CD8-positive, alpha-beta memory T cell (primary cell): ENCODE measurements at regions not wholly inside any gene's neighbourhood (a gene's known extent, or its start where the extent isn't known, plus 50 kb on each side); places are given as distances from the start of the nearest gene placed in this dataset.

Experiments used
- CTCF ChIA-PET: fragments of 350-600 bp; sonication (Branson Sonifier 250); formaldehyde crosslinking; loops from one replicate; lab custom pipeline; 2021; ENCODE audit warnings: antibody characterized with exemption; lab: Charles Lee
- POLR2A ChIA-PET: fragments of 350-600 bp; sonication (Branson Sonifier 250); formaldehyde crosslinking; loops from one replicate; lab custom pipeline; 2021; ENCODE audit warnings: antibody characterized with exemption; lab: Charles Lee
- DNase-seq, 5 donors: peaks; one replicate each; pipeline versions ENCODE4 v3.0.0 to v3.0.0-alpha.2; 2020 to 2022; ENCODE audit warnings: mixed read lengths in 1 of 5
- H3K27ac ChIP-seq: one replicate; pipeline ENCODE4 v1.7.0; 2013; ENCODE audit warnings: low read depth, mild to moderate bottlenecking, low read length, moderate library complexity
- H3K27me3 ChIP-seq: 2 replicates; pipeline ENCODE4 v1.7.0; 2013; ENCODE audit warnings: low read length, mild to moderate bottlenecking; ENCODE audit not compliant: insufficient read depth, poor library complexity, severe bottlenecking
- H3K36me3 ChIP-seq: 2 replicates; pipeline ENCODE4 v1.7.0; 2013; ENCODE audit warnings: mild to moderate bottlenecking, low read length, moderate library complexity; ENCODE audit not compliant: insufficient read depth
- H3K4me1 ChIP-seq: 2 replicates; pipeline ENCODE4 v1.7.0; 2013; ENCODE audit warnings: mild to moderate bottlenecking, low read length, moderate library complexity; ENCODE audit not compliant: insufficient read depth
- H3K4me3 ChIP-seq: 2 replicates; pipeline ENCODE4 v1.7.0; 2013; ENCODE audit warnings: mild to moderate bottlenecking, low read length
- H3K9me3 ChIP-seq: 2 replicates; pipeline ENCODE4 v1.7.0; 2013; ENCODE audit warnings: mild to moderate bottlenecking, low read length
- H3K27ac Mint-ChIP-seq, 8 donors: one replicate each; pipeline ENCODE4 v1.8.0; 2020 to 2021; ENCODE audit warnings: mixed read lengths in 8 of 8, mild to moderate bottlenecking in 6 of 8, inconsistent platforms in 3 of 8, moderate library complexity in 3 of 8
- H3K27me3 Mint-ChIP-seq, 2 donors: one replicate each; pipeline ENCODE4 v1.8.0; 2020 to 2021; ENCODE audit warnings: mixed read lengths in 2 of 2, mild to moderate bottlenecking in 1 of 2, moderate library complexity in 1 of 2
- H3K36me3 Mint-ChIP-seq, 3 donors: one replicate each; pipeline ENCODE4 v1.8.0; 2020 to 2021; ENCODE audit warnings: mixed read lengths in 3 of 3, inconsistent platforms in 1 of 3, mild to moderate bottlenecking in 1 of 3
- H3K4me1 Mint-ChIP-seq, 3 donors: one replicate each; pipeline ENCODE4 v1.8.0; 2020 to 2021; ENCODE audit warnings: mixed read lengths in 3 of 3, inconsistent platforms in 1 of 3, mild to moderate bottlenecking in 1 of 3
- H3K4me3 Mint-ChIP-seq, 7 donors: one replicate each; pipeline ENCODE4 v1.8.0; 2020 to 2021; ENCODE audit warnings: mixed read lengths in 7 of 7, mild to moderate bottlenecking in 6 of 7, moderate library complexity in 4 of 7, inconsistent platforms in 2 of 7
- H3K9me3 Mint-ChIP-seq, 5 donors: one replicate each; pipeline ENCODE4 v1.8.0; 2020 to 2022; ENCODE audit warnings: mixed read lengths in 5 of 5, mild to moderate bottlenecking in 3 of 5, moderate library complexity in 2 of 5, inconsistent platforms in 1 of 5

DNA sequence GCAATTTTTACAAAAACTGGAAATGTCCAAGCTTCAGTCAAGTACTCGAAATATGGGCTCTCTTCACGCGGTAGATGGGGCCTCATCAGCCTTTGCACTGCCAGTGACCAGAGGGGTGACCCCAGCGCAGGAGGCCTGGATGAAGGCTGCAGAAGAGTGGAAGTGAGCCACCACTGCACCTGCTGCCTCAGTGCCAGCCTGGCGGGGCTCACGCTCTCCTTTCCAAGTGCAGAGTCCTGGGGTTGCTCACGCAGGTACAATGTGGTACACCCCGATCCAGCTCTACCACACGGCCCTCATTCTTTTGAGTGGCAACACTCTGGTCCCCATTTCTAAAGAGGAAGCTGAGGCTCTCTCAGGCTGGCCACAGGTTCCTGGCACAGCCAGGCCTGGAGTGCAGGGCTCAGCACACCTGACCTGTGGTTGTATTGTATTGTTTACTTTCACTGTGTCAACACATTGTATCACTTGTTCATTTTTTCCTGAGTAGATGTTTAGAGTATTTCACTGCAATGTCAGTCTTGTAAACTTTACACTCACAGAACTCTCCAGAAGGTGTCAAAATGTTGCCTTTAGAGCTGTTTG lies 97.3 kb upstream of the SOX1 start:
- no peak for DNase-seq
- Histone ChIP-seq H3K27ac (no peak overlapping the region), H3K4me1 (no peaks in the 10 kb centered on the region), H3K27me3 (no peaks in the 10 kb centered on the region), H3K4me3 (no peak overlapping the region), H3K9me3 (no peaks in the 10 kb centered on the region), H3K36me3 (no peaks in the 10 kb centered on the region)
- Mint-ChIP-seq H3K27ac (no peak overlapping the region), H3K36me3 (no peaks in the 10 kb centered on the region), H3K9me3 (peaks cover 0 to 2% (median 0%) of the 10 kb centered on the region in 5 donors), H3K4me3 (no peak overlapping the region), H3K4me1 (no peaks in the 10 kb centered on the region), H3K27me3 (peaks cover 6 to 12% of the 10 kb centered on the region in 2 donors)
- CTCF ChIA-PET, result no interaction called here
- POLR2A ChIA-PET, result no interaction called here

DNA sequence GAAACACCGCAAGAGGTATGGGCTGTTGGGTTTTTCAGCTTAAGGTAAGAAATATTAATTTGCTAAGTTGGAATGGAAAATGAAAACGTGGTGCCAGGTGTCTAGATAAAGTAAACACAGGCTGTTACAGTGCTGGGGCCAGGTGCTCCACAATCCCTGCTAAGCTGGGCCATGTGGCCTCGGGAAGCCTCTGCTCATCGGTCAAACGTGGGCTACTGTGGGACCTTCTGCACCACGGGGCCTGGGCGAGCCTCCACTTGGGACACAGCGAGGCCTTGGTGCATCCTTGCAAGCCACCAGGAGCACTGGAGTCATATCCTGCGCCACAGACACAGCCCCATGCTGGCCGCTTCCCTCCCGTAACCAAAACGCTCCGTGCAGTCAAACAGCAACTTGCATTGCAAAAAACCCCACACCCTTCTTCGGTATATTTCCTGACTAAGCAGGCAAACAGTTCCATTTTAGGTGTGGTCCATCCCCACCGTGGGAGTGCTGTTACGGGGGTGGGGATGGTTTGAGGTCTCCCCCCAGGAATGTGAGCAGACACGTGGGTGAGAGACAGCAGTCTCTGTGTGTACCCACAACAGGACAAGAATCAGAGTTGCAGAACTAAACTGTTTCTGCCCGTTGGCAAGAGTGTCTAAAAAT lies 96.3 kb upstream of the SOX1 start:
- no peak overlapping the region for H3K27ac ChIP-seq
- CTCF ChIA-PET, result no interaction called here

DNA sequence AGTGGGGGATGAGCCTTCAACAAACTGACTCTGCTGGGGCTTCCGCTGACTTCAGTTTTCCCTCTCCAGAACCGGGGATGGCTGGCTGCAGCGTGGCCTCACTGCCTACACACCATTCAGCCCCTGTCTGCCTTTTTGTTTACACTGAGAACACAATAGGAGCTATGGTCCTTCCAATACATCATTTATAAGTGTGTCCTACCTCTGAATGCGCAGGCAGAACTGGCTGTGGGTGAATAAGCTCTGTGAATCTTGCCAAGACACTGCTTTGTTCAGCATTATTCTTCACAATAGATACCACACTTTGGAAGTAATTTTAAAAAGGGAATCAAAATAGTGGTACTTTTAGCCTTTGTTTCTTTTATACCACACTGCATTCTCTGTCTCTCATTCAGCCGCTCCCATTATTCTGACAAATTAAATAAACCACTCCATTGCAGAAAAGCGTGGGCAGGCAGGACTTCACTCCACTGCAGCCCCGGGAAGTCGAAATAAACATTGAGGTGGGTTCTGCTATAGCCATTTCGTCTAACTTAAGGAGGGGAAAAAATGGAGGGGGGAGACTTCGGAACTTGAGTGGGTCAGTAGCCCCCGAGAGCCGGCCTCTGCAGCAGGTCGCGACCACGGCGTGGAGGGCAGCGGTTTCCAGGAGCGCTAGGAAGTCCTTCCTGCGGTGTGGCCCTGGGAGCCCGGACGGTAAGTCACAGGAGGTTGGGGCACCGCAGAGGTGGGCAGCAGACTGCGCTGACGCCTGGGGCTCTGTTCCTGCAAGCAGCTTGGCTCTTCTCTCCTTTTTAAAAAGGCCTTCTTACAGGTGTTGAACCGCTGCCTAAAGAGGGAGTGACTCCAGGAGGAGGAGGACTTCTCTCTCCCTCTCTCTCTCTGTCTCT lies 94.8 kb upstream of the SOX1 start:
- H3K9me3 ChIP-seq, result no peaks in the 10 kb centered on the region
- no peaks in the 10 kb centered on the region for H3K36me3 ChIP-seq
- H3K4me3 Mint-ChIP-seq, result no peak overlapping the region
- no peaks in the 10 kb centered on the region for H3K4me1 ChIP-seq
- no peaks in the 10 kb centered on the region for H3K27me3 ChIP-seq
- no peak overlapping the region for H3K27ac ChIP-seq
- peaks cover 6 to 12% of the 10 kb centered on the region in 2 donors for H3K27me3 Mint-ChIP-seq
- no peak overlapping the region for H3K27ac Mint-ChIP-seq
- H3K36me3 Mint-ChIP-seq, result no peaks in the 10 kb centered on the region
- H3K9me3 Mint-ChIP-seq, result peaks cover 0 to 2% (median 0%) of the 10 kb centered on the region in 5 donors
- DNase-seq, result no peak
- ChIA-PET CTCF (no interaction called here), POLR2A (no interaction called here)
- H3K4me3 ChIP-seq, result no peak overlapping the region
- no peaks in the 10 kb centered on the region for H3K4me1 Mint-ChIP-seq

More for the DNA sequence above, 96.3 kb upstream of the SOX1 start:
- no peak overlapping the region for H3K27ac Mint-ChIP-seq
- H3K4me1 ChIP-seq, result no peaks in the 10 kb centered on the region
- POLR2A ChIA-PET, result no interaction called here
- no peaks in the 10 kb centered on the region for H3K36me3 Mint-ChIP-seq
- peaks cover 0 to 2% (median 0%) of the 10 kb centered on the region in 5 donors for H3K9me3 Mint-ChIP-seq
- H3K27me3 Mint-ChIP-seq, result peaks cover 6 to 12% of the 10 kb centered on the region in 2 donors
- no peaks in the 10 kb centered on the region for H3K4me1 Mint-ChIP-seq
- DNase-seq, result no peak
- no peak overlapping the region for H3K4me3 ChIP-seq
- H3K36me3 ChIP-seq, result no peaks in the 10 kb centered on the region
- H3K9me3 ChIP-seq, result no peaks in the 10 kb centered on the region
- H3K4me3 Mint-ChIP-seq, result no peak overlapping the region
- H3K27me3 ChIP-seq, result no peaks in the 10 kb centered on the region

DNA sequence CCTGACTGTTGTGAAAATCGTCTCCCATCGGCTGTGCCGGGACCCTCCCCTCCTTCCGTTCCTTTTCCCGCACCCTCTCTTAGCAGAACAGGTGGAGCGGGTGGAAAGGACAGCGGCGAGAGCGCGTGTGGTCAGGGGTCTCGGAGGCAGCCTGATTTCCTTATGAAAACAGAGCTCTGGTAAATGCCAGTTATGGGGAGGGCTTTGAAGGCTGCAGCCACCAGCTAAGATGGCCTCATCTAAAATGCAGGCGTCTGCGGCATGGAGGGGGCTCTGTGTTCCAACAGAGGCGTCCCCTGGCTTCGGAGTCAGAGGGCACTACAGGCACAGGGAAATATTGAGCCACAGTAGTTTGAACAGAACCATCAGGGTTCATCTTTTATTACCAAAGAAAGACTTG lies 93.8 kb upstream of the SOX1 start:
- Histone ChIP-seq H3K36me3 (no peaks in the 10 kb centered on the region), H3K9me3 (no peaks in the 10 kb centered on the region), H3K27me3 (no peaks in the 10 kb centered on the region), H3K4me1 (no peaks in the 10 kb centered on the region), H3K27ac (no peak overlapping the region), H3K4me3 (no peak overlapping the region)
- Mint-ChIP-seq H3K4me3 (no peak overlapping the region), H3K36me3 (no peaks in the 10 kb centered on the region), H3K9me3 (peaks cover 0 to 2% (median 0%) of the 10 kb centered on the region in 5 donors), H3K4me1 (no peaks in the 10 kb centered on the region), H3K27ac (no peak overlapping the region), H3K27me3 (peaks cover 3 to 12% of the 10 kb centered on the region in 2 donors)
- ChIA-PET POLR2A (no interaction called here), CTCF (no interaction called here)
- no peak for DNase-seq

DNA sequence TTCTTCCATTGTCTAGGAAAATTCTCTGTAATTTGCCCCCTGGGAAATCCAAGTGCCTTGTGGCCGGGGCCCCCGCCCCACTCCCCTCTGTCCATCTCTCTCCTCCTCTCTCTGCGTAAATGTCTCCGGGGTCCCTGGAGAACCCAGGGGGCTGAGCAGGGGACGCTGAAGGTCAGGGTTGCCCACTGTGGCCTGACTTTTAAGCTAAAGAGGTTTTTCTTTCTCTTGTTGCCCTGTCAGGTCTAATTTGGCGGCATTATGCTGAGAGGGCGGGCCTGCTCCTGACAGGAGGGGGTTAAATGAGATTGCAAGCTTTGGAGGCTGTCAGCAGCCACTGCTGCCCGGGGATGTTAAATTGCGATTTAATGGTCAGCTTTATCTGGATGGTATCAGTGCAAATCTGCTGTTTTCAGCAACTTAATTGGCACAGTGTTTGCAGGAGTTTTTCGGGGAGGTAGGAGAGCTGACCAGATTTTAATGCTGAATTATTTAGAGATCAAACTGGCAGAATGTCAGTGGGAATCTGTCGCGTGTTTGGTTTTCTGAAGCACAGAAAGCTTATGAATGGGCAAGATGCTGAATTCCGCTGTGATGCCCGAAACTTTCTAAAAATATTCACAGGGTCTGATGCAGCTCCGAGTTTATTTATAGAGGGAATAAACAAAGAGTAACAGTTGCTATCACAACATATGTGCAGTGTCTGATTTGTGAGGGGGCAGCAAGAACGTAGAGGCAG lies 93.2 kb upstream of the SOX1 start:
- peaks cover 0 to 2% (median 0%) of the 10 kb centered on the region in 5 donors for H3K9me3 Mint-ChIP-seq
- peaks cover 3 to 12% of the 10 kb centered on the region in 2 donors for H3K27me3 Mint-ChIP-seq
- Histone ChIP-seq H3K36me3 (no peaks in the 10 kb centered on the region), H3K27ac (no peak overlapping the region), H3K4me1 (no peaks in the 10 kb centered on the region), H3K9me3 (no peaks in the 10 kb centered on the region), H3K4me3 (no peak overlapping the region), H3K27me3 (no peaks in the 10 kb centered on the region)
- no peak for DNase-seq
- H3K36me3 Mint-ChIP-seq, result no peaks in the 10 kb centered on the region
- no peak overlapping the region for H3K27ac Mint-ChIP-seq
- ChIA-PET POLR2A (no interaction called here), CTCF (no interaction called here)
- H3K4me1 Mint-ChIP-seq, result no peaks in the 10 kb centered on the region
- no peak overlapping the region for H3K4me3 Mint-ChIP-seq

DNA sequence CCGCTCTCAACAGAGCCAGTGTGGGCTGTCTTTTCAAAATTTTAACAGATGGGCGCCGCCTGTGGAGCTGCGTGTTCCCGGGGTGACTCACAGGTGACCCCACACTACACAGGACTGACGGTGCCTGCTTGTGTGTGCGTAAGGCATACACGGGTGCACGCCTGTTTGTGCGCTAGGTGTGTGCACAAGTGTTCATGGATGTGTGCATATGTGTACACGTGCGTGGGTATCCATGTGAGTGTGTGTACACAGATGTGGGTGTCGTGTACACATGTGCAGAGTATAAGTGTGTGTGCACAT lies 92.7 kb upstream of the SOX1 start:
- no peak for DNase-seq
- H3K36me3 Mint-ChIP-seq, result no peaks in the 10 kb centered on the region
- no peaks in the 10 kb centered on the region for H3K36me3 ChIP-seq
- no peaks in the 10 kb centered on the region for H3K4me1 Mint-ChIP-seq
- ChIA-PET POLR2A (no interaction called here), CTCF (no interaction called here)
- peaks cover 0 to 2% (median 0%) of the 10 kb centered on the region in 5 donors for H3K9me3 Mint-ChIP-seq
- H3K4me1 ChIP-seq, result no peaks in the 10 kb centered on the region
- H3K4me3 Mint-ChIP-seq, result no peak overlapping the region
- peaks cover 3 to 15% of the 10 kb centered on the region in 2 donors for H3K27me3 Mint-ChIP-seq
- no peaks in the 10 kb centered on the region for H3K9me3 ChIP-seq
- H3K27ac Mint-ChIP-seq, result no peak overlapping the region
- no peaks in the 10 kb centered on the region for H3K27me3 ChIP-seq
- H3K4me3 ChIP-seq, result no peak overlapping the region
- no peak overlapping the region for H3K27ac ChIP-seq

DNA sequence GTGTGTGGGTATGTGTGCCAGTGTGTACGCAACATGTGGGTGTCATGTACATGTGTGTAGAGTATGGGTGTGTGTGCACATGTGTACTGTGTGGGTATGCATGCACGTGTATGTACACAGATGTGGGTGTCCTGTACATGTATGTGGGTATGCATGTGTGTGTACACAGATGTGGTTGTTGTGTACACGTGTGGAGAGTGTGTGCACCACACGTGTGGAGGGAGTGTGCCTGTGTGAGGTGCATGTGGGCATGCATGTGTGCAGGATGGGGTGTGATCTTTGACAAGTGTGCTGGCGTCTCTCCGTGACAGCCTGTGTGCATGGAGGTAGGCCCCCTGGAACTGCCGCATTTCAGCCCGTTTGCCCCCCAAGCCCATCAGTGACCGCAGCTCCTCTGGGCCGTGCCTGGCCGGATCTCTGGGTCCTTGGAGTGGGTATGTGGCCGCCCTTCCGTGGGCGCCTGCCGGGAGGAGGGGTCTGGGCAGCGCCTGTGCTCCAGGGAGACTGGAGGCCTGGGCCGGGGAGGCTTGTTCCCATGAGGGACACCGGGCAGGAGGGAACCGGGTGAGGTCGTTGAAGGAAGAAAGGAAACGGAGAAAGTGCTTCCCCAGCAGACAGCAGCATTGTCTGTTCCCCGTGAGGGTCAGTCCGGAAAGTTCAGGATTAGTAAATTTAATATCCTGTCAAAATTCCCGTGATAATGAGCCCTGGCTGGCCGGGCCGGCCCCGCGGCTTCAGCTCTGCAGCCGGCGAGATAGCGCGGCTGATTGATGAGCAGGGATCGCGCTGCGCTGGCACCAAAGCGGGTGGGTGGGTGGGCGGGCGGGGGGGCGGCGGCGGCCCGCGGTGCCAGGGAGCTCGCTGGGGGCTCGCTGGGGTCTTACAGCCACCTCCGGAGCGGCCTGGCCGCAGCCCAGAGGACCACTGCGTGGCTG lies 91.1 kb upstream of the SOX1 start:
- Mint-ChIP-seq H3K27ac (no peak overlapping the region), H3K4me3 (no peak overlapping the region), H3K27me3 (peaks cover 5 to 18% of the 10 kb centered on the region in 2 donors), H3K9me3 (peaks cover 0 to 2% (median 0%) of the 10 kb centered on the region in 5 donors), H3K4me1 (no peaks in the 10 kb centered on the region), H3K36me3 (no peaks in the 10 kb centered on the region)
- no peak overlapping the region for H3K4me3 ChIP-seq
- no peaks in the 10 kb centered on the region for H3K36me3 ChIP-seq
- no peaks in the 10 kb centered on the region for H3K9me3 ChIP-seq
- H3K27me3 ChIP-seq, result no peaks in the 10 kb centered on the region
- no peak for DNase-seq
- H3K27ac ChIP-seq, result no peak overlapping the region
- H3K4me1 ChIP-seq, result no peaks in the 10 kb centered on the region
- POLR2A ChIA-PET, result no interaction called here
- CTCF ChIA-PET, result no interaction called here
